DMS79 treated with DMSO at 0.1 percent for 48 hours (cell line): ENCODE measurements at regions not wholly inside any gene's neighbourhood (a gene's known extent, or its start where the extent isn't known, plus 50 kb on each side); places are given as distances from the start of the nearest gene placed in this dataset.
"Not testable (repeated sequence)": the region's sequence is repeated elsewhere in the genome, so short reads cannot be mapped to it uniquely, and the experiment has no call there.

Source experiments
- DNase-seq: peaks from one replicate; lab custom pipeline; 2025; lab: John Stamatoyannopoulos, UW

- not testable (repeated sequence) for DNase-seq
Observed at GRCh38 chr4:134501488-134501887, 299.9 kb upstream of the PABPC4L start.

GRCh38 chr4:134499074-134499473 lies 297.5 kb upstream of the PABPC4L start:
- DNase-seq = no peak

- DNase-seq = no peak
Observed at GRCh38 chr4:134490863-134491262, 289.3 kb upstream of the PABPC4L start.

GRCh38 chr4:134483514-134483913 lies 281.9 kb upstream of the PABPC4L start:
- not testable (repeated sequence) for DNase-seq

- DNase-seq = no peak
Observed at GRCh38 chr4:134471569-134471968, 270.0 kb upstream of the PABPC4L start.

- no peak for DNase-seq
Observed at GRCh38 chr4:134470544-134470943, 269.0 kb upstream of the PABPC4L start.

GRCh38 chr4:134465417-134465816 lies 263.8 kb upstream of the PABPC4L start:
- no peak for DNase-seq

- no peak for DNase-seq
Observed at GRCh38 chr4:134463771-134464170, 262.2 kb upstream of the PABPC4L start.

- no peak for DNase-seq
Observed at GRCh38 chr4:134426821-134427220, 225.2 kb upstream of the PABPC4L start.

- DNase-seq = no peak
Observed at GRCh38 chr4:134425756-134426155, 224.2 kb upstream of the PABPC4L start.

- DNase-seq = no peak
Observed at GRCh38 chr4:134422776-134423175, 221.2 kb upstream of the PABPC4L start.

GRCh38 chr4:134421734-134422133 lies 220.1 kb upstream of the PABPC4L start:
- no peak for DNase-seq

GRCh38 chr4:134408897-134409296 lies 207.3 kb upstream of the PABPC4L start:
- no peak for DNase-seq

- no peak for DNase-seq
Observed at GRCh38 chr4:134401798-134402197, 200.2 kb upstream of the PABPC4L start.

GRCh38 chr4:134393592-134393991 lies 192.0 kb upstream of the PABPC4L start:
- DNase-seq = no peak

- DNase-seq = no peak
Observed at GRCh38 chr4:134390319-134390718, 188.7 kb upstream of the PABPC4L start.

GRCh38 chr4:134388351-134388750 lies 186.8 kb upstream of the PABPC4L start:
- no peak for DNase-seq

- DNase-seq = no peak
Observed at GRCh38 chr4:134382478-134383227, 181.1 kb upstream of the PABPC4L start.

- DNase-seq = no peak
Observed at GRCh38 chr4:134375775-134376174, 174.2 kb upstream of the PABPC4L start.

- DNase-seq = no peak
Observed at GRCh38 chr4:134365852-134366251, 164.3 kb upstream of the PABPC4L start.

GRCh38 chr4:134364928-134365327 lies 163.3 kb upstream of the PABPC4L start:
- DNase-seq = no peak

GRCh38 chr4:134345244-134345643 lies 143.7 kb upstream of the PABPC4L start:
- DNase-seq = no peak

GRCh38 chr4:134343656-134344055 lies 142.1 kb upstream of the PABPC4L start:
- no peak for DNase-seq

GRCh38 chr4:134343081-134343480 lies 141.5 kb upstream of the PABPC4L start:
- no peak for DNase-seq
